ENCODE measurements at regions not wholly inside any gene's neighbourhood (a gene's known extent, or its start where the extent isn't known, plus 50 kb on each side); places are given as distances from the start of the nearest gene placed in this dataset.

GRCh38 chr10:29151005-29151404 lies 137.9 kb upstream of the LYZL1 start:
- TF ChIP-seq POLR2A (IDR thresholded peaks at IDR 0.05) (no peak), CTCF (IDR thresholded peaks at IDR 0.05) (no peak)

Measured in stomach (tissue), 4 donors.